Neural cell (in vitro differentiated cells): ENCODE measurements at regions not wholly inside any gene's neighbourhood (a gene's known extent, or its start where the extent isn't known, plus 50 kb on each side); places are given as distances from the start of the nearest gene placed in this dataset.

Experiments used
- CTCF ChIP-seq: fragments of 450-650 bp; IDR thresholded peaks from 2 replicates; pipeline ENCODE4 v1.5.1; 2014; ENCODE audit warnings: antibody characterized with exemption, mild to moderate bottlenecking, moderate library complexity; ENCODE audit not compliant: poor library complexity, severe bottlenecking
- EP300 ChIP-seq: fragments of 450-650 bp; conservative IDR thresholded peaks from 2 replicates; pipeline ENCODE4 v1.6.1; 2014; ENCODE audit warnings: antibody characterized with exemption, mild to moderate bottlenecking, moderate library complexity; ENCODE audit not compliant: poor library complexity, severe bottlenecking
- EZH2 ChIP-seq: fragments of 200-600, 300-800 bp; shearing (Covaris generic), sonication (generic); IDR thresholded peaks from 2 replicates; pipeline ENCODE4 v1.6.1; 2014; ENCODE audit warnings: antibody characterized with exemption, low read length, borderline replicate concordance, mild to moderate bottlenecking; ENCODE audit not compliant: insufficient read depth, poor library complexity, severe bottlenecking
- MXI1 ChIP-seq: fragments of 450-650 bp; conservative IDR thresholded peaks from 2 replicates; pipeline ENCODE4 v1.6.1; 2014; ENCODE audit warnings: antibody characterized with exemption, mild to moderate bottlenecking; ENCODE audit not compliant: poor library complexity, severe bottlenecking
- POLR2AphosphoS5 ChIP-seq: IDR thresholded peaks from 2 replicates; pipeline ENCODE4 v1.6.1; 2012
- RAD21 ChIP-seq: fragments of 450-650 bp; conservative IDR thresholded peaks from 2 replicates; pipeline ENCODE4 v1.6.1; 2014; ENCODE audit warnings: antibody characterized with exemption, mild to moderate bottlenecking, moderate library complexity
- REST ChIP-seq: IDR thresholded peaks from 2 replicates; pipeline ENCODE4 v1.6.1; 2012; ENCODE audit warnings: borderline replicate concordance
- TAF1 ChIP-seq: IDR thresholded peaks from 2 replicates; pipeline ENCODE4 v1.6.1; 2012; ENCODE audit warnings: low read depth

DNA sequence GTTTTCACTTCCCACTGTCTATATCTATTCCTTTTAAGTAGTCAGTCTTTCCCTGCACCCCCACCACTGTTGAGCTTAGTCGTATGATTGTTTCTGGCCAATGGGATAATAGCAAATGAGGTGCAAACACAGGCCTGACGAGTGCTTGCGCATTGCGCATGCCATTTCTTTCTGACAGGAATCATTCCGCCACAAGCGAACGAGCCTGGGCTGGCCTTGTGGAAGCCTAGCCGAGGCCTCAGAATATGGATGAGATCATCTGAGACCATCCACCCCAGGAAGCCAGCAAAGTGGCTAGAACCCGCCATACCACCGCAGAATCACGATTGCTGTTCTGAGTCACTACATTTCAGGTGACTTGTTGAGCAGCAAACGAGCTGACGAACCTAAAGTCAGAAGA lies 52.2 kb upstream of the PRL start:
- TF ChIP-seq EP300: no peak
- TF ChIP-seq CTCF: no peak
- no peak for TF ChIP-seq POLR2AphosphoS5
- TF ChIP-seq EZH2: no peak
- TF ChIP-seq TAF1: no peak
- no peak for TF ChIP-seq RAD21
- no peak for TF ChIP-seq MXI1
- TF ChIP-seq REST: no peak
